ENCODE measurements at regions not wholly inside any gene's neighbourhood (a gene's known extent, or its start where the extent isn't known, plus 50 kb on each side); places are given as distances from the start of the nearest gene placed in this dataset.

DNA sequence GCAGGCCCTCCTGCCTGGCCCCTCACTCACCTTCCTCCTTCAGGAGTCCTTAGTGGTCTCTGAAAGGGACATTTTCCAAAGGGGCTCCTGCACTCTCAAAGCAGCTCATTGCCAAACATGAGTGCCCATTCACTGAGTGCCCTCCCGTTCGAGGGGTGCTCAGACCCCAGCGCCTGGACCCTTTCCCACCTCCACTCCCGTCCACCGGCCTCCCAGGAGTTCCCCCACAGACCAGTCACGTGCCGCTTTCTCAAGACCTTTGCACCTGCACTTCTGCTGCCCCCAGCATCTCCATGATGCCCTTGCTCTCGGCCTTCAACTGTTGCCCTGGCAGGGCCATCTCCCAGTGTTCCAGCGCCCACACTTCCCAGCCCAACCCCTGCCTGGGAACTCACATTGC is 89.5 kb downstream of the ADRA2C start:
- TF ChIP-seq ZNF274 (IDR thresholded peaks at IDR 0.05; ENCODE audit: low read depth, low read length) (no peak), SUZ12 (IDR thresholded peaks at IDR 0.05; ENCODE audit: extremely low read depth, insufficient read depth, insufficient read length) (no peak)

Data from NT2/D1 (cell line).